HG02588 (cell line): ENCODE measurements at regions not wholly inside any gene's neighbourhood (a gene's known extent, or its start where the extent isn't known, plus 50 kb on each side); places are given as distances from the start of the nearest gene placed in this dataset.

Source experiments
- ATAC-seq: cut with Tn5 transposase; IDR thresholded peaks from one replicate; pipeline ENCODE4 v1.9.1; 2021; ENCODE audit warnings: mild to moderate bottlenecking, moderate library complexity; ENCODE audit not compliant: unreplicated experiment

DNA sequence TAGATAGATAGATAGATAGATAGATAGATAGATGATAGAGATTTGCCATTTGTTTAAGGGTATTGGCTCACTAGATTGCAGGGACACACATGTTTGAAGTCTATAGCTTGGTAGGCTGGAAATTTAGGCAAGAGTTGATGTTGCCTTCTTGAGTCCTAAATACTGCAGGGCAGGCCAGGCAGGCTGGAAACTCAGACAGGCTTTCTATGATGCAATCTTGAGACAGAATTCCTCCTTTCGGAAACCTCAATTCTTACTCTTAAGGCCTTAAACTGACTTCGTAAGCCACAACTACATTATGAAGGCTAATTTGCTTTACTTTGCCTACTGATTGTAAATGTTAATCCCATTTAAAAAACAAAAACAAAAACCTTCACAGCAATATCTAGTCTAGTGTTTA lies 322.9 kb upstream of the AKR1E2 start:
- ATAC-seq: no peak

DNA sequence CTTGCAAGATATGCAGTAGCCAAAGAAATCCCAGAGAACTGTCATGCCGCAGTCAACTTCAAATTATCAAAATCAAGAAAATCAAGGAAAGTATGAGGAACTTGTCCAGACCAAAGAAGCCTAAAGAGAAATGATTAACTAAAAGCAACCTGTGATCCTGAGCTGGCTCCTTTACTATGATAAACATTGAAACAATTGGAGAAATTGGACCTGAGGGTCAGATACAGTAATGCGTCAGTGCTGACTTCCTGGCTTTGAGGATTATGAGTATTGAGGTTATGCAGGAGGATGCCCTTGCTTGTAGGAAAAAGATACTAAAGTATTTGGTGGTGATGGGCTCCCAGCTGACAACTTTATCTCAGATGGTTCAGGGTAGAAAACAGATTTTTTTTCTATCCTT lies 324.7 kb upstream of the AKR1E2 start:
- ATAC-seq: no peak

DNA sequence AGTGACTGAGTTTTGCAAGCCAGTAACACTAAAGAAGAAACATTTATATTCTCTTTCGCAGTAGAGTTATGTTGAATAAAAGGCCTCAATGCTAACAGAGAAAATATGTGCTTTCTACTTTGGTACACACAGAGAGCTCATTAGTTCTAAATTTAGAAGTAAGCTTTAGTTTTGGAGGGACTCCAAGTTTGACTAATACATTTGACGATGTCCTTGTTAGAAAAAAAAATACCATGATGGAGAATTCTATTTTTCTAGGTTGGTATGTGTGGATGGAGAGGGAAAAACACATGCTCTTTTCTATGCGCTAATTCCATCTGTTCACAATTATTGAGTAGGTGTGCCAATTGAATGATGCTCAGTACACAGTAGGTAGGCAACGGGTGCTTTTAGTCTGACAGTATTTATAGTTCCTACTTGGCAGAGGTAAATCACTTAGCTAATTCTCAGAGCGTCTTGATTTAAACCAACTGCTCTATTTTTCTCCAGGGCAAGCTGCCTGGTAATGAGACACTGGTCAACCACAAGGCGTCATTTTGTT lies 327.2 kb upstream of the AKR1E2 start:
- ATAC-seq: no peak

DNA sequence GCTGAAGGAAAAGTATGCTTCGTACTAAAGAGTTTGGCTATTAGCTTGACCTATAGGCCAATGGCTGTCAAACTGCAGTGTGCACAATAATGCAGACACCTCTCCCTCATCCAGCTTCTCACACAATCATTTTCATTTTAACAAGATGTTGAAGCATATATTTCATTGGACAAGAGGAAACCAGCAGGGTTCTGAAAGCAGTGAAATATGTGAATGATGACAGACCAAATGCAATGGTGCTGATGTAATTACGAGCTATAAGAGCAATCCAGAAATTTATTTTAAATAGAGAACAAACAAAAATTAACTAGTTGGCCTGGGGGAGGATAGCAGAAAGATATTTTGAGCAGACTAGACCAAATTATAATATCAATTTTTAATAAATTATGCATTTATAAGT lies 331.5 kb upstream of the AKR1E2 start:
- no peak for ATAC-seq

DNA sequence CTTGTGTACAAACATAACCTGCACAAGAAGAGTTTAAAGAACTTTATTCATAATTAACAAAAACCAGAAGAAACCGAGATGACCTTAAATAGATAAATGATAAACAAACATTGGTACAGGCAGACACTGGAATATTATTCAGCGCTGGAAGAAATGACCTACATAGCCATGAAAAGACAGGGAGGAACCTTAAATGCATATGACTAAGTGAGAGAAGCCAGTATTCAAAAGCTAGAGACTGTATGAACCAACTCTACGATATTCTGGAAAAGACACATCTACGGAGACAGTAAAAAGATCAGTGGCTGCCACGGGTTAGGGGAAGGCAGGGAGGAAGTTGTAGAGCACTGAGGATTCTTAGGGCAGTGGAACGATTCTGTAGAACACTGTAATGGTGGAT lies 333.8 kb upstream of the AKR1E2 start:
- ATAC-seq: no peak

DNA sequence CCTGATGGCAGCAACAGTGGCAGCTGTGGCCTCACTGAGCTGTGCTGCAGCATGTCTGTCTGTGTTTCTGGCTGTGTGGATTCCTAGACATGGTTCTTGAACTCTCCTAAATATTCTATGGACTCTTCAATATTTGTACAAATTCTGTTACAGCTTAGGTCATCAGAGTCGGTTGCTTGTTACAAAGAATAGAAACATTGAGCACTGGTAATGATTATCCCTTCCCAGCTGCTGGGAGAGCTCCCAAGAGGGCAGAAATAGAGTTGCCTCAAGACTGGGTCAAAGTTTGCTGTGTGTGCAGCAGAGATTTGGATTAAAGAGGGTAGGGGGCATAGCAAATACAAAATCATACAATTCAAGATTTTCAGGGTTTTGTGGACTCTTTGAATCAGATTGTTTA lies 337.1 kb upstream of the AKR1E2 start:
- no peak for ATAC-seq

DNA sequence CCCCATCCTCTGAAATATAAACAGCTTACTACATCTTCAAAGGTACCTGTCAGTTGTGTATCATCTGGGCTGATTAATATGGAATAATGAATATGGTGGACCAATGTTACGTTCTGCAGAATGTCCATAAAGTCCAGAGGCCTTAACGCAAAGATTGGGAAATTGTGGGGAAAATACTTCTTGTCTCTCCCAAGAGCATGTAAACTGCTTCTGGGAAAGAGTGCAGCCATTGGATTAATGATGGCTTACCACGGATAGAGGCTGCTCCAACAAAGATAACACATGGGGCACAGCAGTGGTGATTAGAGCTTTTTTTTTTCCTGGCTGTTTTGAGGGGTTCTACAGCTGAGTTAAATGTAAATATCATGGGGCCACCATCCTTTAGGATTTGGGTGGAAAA lies 340.4 kb upstream of the AKR1E2 start:
- ATAC-seq: no peak

DNA sequence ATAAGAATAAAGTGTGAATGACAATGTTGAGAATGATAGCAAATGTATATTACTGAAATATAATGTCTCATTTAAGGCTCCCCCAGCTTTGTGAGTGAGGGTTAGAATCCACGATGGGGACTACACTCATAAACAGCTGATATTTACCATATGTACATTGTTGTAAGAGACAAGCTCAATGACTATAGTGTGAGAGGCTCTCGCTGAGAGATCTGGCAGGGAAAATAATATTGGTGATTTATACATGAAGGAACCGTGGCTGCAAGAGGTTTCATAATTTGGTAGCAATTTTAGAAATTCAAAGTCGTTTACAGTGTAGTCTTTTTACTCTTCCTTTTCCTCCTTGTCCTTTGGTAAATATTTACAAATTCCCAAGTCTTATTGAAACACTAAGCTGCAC lies 342.2 kb upstream of the AKR1E2 start:
- no peak for ATAC-seq

DNA sequence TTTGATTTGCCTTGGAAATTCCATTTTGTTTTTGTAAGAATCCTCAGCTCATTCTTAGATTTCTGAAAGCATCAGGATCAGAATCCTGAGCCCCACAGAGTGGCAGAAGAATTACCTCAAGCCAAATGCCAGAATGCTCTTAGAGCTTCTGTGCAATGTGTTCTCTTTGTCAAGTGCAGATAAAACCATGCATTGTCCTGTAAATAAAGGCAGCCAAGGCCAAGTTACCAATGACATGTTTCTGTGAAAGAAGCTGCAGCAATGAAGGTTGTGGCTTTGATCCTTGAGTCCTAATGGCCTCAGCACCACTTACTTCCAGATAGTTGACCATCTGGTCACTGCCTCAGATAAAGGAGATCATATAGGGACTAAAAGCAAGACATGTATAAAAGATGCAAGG lies 343.3 kb upstream of the AKR1E2 start:
- no peak for ATAC-seq

DNA sequence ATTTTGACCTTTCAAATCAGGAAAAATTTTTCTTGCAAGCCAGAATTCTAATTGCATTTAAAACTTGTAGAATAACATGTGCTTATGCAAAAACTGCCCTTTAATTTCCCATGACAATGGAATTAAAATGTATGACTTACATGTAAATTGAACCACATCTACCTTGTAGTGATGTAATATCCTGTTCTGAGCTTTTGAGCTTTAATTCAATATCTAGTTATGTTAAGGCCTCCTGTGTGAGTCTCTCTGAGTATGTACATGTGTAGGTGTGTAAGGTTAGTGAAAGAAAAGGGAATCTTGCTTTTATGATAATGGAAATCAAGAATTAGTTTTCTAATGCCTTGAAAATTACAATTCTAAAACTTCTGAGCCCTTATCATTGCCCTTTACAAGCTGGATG lies 344.8 kb upstream of the AKR1E2 start:
- no peak for ATAC-seq

DNA sequence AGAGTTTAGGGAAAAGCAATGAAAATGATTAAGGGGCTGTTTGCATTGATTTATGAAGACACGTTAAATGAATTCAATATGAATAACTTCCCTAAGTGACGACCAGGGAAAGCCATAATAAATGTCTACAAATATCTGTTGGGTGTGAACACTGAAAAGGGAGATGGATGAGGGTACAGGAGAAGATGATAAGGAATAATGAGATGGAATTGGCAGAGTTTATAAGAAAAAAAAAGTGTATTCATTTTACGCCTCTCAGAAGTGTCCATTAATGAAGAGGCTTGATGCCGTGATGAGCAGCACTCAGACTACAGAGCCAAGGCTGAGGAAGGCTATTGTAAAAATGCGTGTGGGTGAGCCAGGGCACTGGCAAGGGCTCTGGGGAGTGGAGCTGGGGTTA lies 346.7 kb upstream of the AKR1E2 start:
- ATAC-seq: no peak

DNA sequence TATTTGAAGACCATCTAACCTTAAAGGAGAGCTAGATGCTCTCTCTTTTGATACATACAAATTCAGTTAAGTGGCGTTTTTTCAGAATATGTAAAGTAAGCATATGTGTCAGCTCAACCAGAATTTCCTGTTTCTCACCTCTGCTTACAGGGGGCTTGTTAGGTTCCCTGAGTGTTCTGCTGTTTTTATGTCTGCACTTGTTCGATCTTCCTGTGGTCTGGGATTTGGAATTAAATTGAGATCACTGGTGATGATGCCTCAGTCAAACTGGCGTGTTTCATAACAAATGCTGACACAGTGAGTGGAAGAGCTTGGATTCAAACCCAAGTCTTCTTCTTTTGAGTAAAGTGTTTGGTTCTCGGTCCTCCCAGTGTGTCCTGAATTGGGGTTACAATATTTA lies 348.3 kb upstream of the AKR1E2 start:
- ATAC-seq: no peak

DNA sequence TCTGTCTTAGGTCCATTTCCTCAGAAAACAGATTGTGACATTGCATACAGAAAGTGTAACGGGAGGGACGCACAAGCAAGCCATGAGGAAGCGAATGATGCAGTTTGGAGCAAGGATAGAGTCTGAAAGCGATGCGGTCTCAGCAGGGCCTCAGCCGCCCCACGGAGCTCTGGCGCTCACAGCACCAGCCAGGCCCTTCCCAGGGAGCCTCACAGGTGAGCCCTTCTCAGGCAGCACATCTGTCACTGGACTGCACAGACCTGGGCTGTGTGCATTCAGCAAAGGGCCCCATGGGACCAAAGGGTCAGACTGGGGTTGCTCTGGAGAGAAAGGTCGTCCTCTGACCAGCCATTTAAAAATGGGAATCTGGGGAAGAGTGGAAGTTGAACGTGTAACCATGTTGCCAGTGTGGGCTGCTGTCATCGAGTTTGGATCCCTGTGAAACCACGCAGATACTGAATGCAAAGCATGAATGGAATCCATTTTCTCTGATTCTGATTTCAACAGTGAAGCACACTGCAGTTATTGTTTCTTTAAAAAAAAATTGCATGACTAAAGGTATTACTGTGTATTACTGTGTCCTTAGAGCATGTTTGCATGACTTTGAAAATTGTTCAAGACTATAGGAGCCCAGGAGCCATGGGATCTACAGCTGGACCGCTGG lies 350.0 kb upstream of the AKR1E2 start:
- ATAC-seq: no peak

DNA sequence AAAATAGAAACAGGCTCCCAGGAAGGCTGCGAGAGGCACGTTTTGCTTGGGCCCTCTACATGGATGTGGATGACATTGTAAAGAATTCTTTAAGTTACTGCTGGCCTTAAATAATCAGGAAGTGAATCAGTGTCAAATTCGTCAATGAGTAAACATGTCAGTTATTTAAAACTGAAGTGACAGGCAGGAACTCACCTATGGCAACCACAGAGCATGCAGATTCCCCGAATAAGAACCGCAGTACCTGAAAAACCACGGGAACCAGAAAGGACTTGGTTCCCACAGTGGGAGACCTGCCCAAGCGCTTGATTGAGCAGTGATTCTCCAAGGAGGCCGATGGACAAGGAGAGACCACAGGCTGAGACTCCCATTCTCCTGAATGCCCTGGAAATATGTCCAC lies 351.2 kb upstream of the AKR1E2 start:
- ATAC-seq: no peak

DNA sequence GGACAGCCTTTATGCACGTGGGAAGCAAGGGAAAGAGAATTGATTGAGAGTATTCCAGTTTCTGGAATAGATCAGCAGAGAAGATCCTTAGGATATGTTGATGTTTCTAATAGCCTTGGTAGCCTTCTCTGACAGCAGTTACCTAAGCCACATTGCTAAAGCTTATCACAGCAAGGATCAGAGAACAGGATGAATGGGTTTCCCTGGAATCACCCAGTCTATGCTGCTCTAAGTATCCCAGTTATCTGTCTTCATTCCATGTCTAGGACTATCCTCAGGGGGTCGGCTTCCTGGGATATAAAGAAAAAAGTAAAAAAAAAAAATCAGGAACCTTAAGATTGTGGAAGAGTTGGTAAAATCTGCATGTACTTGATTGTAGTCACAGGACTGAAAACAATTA lies 352.0 kb upstream of the AKR1E2 start:
- ATAC-seq: no peak

DNA sequence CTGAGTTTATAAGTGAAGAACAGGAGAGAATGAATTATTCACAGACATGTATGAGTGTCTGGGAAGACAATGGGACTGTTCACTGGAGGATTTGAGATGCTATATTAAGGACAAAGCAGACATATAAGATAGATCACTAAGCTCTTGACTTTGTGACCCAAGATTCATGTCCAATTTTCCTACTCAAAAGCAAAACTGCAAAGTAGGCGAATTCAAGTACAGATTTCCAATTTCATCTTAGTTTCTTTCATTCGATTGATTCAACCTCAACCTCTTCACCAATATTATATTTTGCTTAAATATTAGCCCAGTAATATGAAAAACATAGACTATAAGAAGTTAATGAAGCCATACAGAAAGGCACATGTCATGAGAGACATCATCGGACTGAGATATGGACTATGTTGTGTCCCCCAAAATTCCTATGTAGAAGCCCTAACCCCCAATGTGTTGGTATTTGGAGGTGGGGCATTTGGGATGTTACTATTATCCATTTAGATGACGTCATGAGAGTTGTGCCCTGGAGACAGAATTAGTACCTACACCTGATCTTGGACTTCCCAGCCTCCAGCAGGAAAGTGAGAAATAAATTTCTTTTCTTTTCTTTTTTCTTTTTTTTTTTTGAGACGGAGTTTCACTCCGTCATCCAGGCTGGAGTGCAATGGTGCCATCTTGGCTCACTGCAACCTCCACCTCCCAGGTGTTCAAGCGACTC lies 353.7 kb upstream of the AKR1E2 start:
- no peak for ATAC-seq

DNA sequence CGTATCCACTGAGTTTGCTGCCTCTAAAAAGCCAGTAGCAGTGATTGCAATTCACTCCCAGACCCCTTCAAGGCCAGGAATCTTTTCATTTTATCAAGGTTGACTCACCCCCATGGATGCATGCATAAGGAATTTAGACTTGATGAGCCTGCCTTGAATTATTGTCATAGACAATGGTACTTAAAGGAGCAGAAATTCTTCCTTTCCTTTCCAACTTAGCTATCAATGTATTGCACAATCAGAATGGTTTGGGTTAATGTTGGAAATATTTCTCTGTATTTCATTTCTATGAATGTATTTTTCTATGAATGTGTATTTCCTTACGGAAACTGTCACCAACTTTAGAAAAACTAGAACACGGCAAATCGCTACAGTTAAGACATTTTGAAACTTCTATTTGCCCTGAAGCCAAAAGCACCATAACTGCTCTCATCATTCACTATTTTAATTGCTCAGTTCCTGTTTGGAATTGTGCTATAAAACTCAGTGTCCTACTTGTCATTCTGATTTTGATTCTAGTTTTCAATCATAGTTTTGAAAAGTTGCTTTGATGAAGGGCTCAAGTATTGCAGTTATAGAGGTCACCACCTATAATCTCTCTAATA lies 355.7 kb upstream of the AKR1E2 start:
- no peak for ATAC-seq

DNA sequence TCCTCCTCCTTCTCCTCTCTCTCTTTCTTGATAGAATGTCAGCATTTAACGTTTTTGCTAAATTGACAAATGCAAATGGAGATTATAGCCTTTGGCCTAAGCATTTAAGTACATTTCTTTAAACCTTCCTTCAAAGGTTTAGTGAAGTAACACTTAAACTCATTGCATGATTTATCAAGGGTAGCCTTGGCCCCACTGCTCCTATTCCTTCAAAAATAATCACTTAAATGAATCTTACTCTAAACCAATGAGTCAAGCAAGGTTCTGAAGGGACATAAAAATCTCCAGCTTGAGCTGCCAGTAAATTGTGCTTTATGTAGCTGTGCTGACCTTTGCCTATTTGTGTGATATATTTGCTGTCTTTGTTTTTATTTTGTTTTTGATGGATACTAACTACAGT lies 358.5 kb upstream of the AKR1E2 start:
- no peak for ATAC-seq

DNA sequence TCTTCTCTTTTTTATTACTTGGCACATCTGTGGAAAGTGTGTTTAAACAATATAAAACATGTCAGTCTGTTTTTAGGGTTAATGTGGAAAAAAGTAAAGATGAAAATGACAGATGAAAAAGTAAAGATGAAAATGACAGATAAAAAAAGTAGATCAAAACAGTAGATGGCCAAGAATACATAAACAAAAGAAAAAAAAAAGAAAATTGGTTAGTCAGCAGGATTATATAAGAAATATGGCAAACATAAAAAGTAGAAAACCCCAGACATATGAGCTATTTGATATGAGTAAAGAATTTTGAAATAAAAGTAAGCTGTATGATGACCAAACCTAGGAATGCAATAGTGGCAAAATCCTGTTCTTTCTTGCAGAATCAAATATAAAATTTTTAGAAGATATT lies 365.7 kb upstream of the AKR1E2 start:
- no peak for ATAC-seq

DNA sequence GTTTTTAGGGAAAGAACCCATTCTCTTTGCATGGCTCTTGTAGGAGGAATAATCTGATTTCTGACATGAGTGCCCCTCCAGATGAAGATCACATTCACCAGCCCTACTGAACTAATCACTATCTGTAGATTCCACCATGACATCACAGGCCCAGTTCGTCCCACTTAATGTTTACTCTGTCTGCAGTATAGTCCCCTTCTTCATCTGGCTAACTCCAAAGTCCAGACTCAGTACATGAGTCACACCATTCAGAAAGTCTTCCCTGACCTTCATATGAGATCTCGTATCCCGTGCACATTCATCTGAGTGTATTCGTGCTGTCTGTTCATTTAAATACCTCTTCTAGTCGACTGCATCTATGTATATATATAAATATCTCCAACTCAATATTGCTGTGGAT lies 366.5 kb upstream of the AKR1E2 start:
- ATAC-seq: no peak

DNA sequence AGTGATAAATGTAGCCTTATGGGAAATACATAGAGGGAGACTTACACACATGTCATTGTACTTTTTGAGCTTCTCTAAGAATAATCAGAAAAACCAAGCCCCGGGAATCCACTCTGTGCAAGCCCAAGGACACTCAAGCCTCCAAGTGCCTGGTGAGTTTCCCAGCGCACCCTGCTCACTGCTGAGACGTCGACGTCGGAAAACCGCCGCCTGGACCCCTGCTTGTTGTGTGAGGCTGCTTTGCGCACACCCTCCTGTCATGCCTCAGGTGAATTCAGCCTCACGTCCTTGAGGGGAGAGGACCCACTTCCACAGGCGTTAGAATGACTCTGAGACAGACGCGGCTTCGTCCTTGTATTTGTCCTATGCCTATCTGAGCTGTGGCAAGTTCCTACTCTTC lies 368.4 kb upstream of the AKR1E2 start:
- no peak for ATAC-seq

DNA sequence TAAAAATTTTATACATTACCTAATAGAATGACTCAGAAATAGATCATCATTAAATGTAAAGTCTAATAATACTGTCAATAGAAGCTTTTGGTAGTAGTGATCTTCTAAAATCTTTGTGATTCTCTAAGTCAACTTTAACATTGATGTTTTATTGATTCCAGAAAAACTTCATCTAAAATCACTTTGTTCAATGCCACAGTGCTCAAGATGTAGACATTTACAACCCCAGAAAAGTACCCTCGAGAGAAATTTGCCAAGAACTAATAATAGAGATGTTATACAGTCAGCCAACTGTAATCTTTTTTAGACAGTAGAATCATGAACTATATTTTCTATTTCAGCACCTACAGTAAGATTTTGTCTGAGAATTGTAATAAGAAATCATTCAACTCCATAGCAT lies 369.2 kb upstream of the AKR1E2 start:
- ATAC-seq: no peak
